Mucosa of descending colon (tissue), 3 donors: ENCODE measurements at regions not wholly inside any gene's neighbourhood (a gene's known extent, or its start where the extent isn't known, plus 50 kb on each side); places are given as distances from the start of the nearest gene placed in this dataset.

Source experiments
- ATAC-seq: fragments of 200-7000 bp; cut with Tn5 transposase; one replicate; pipeline ENCODE4 v1.9.1; 2020; ENCODE audit warnings: mild to moderate bottlenecking, moderate library complexity
- DNase-seq, 3 donors: peaks; one replicate each; pipeline ENCODE4 v3.0.0-alpha.2; 2020
- H3K36me3 ChIP-seq: fragments of 200-600 bp; one replicate; pipeline ENCODE4 v1.8.0; 2021; ENCODE audit warnings: low read depth, mild to moderate bottlenecking
- H3K4me1 ChIP-seq: fragments of 200-600 bp; one replicate; pipeline ENCODE4 v1.8.0; 2021; ENCODE audit warnings: low read depth, mild to moderate bottlenecking
- H3K4me3 ChIP-seq: fragments of 200-600 bp; one replicate; pipeline ENCODE4 v1.8.0; 2021; ENCODE audit warnings: mild to moderate bottlenecking
- H3K9me3 ChIP-seq: fragments of 200-600 bp; one replicate; pipeline ENCODE4 v1.8.0; 2021; ENCODE audit warnings: mild to moderate bottlenecking
- CTCF ChIP-seq: fragments of 200-600 bp; IDR thresholded peaks from one replicate; pipeline ENCODE4 v1.8.0; 2022; ENCODE audit warnings: antibody characterized with exemption, mild to moderate bottlenecking
- intact Hi-C, 2 donors: fragments of 100-400 bp; cut with DNase I in 1 of 2; cut with micrococcal nuclease in 1 of 2; formaldehyde crosslinking; loops; one replicate each; pipeline versions ENCODE4 v1.11.0 to v1.11.1; 2022; cut with DNase I, micrococcal nuclease
- donor health status: DM: no; HTN: no; CAD: no; lungs with moderate emphysema.
- donor health status: DM: no; HTN: no; CAD: no.
- donor health status: DM: no; HTN: yes; CAD: no.

- Histone ChIP-seq H3K4me3 (no peak overlapping the region), H3K4me1 (no peaks in the 10 kb centered on the region), H3K9me3 (no peaks in the 10 kb centered on the region), H3K36me3 (no peaks in the 10 kb centered on the region)
- no peak for TF ChIP-seq CTCF
- intact Hi-C loops = no loop called here
- DNase-seq (no peak), ATAC-seq (no peak)
Measured at GRCh38 chr15:66901336-66902100, 163.9 kb upstream of the SMAD3 start.

- DNase-seq (no peak), ATAC-seq (no peak)
- intact Hi-C loops = no loop called here
- Histone ChIP-seq H3K4me3 (no peak overlapping the region), H3K9me3 (no peaks in the 10 kb centered on the region), H3K4me1 (no peaks in the 10 kb centered on the region), H3K36me3 (no peaks in the 10 kb centered on the region)
- no peak for TF ChIP-seq CTCF
Measured at GRCh38 chr15:66905185-66905584, 160.2 kb upstream of the SMAD3 start.

GRCh38 chr15:66905954-66906353, 159.4 kb upstream of the SMAD3 start:
- TF ChIP-seq CTCF = no peak
- no peaks in the 10 kb centered on the region for H3K9me3 ChIP-seq
- no peaks in the 10 kb centered on the region for H3K4me1 ChIP-seq
- no peak for ATAC-seq
- intact Hi-C loops = no loop called here
- no peaks in the 10 kb centered on the region for H3K36me3 ChIP-seq
- no peak overlapping the region for H3K4me3 ChIP-seq
- DNase-seq = no peak

- DNase-seq (no peak), ATAC-seq (no peak)
- Histone ChIP-seq H3K36me3 (no peaks in the 10 kb centered on the region), H3K4me3 (no peak overlapping the region), H3K4me1 (no peaks in the 10 kb centered on the region), H3K9me3 (no peaks in the 10 kb centered on the region)
- intact Hi-C loops = no loop called here
- TF ChIP-seq CTCF = no peak
Measured at GRCh38 chr15:66906668-66907614, 158.5 kb upstream of the SMAD3 start.

GRCh38 chr15:66907826-66908743, 157.3 kb upstream of the SMAD3 start:
- Histone ChIP-seq H3K9me3 (no peaks in the 10 kb centered on the region), H3K4me1 (no peaks in the 10 kb centered on the region), H3K36me3 (no peaks in the 10 kb centered on the region), H3K4me3 (no peak overlapping the region)
- TF ChIP-seq CTCF = no peak
- ATAC-seq (peak; percentile 52), DNase-seq (peak in 2 of 3 donors; percentile 37)
- intact Hi-C loops = no loop called here
